ENCODE measurements at regions not wholly inside any gene's neighbourhood (a gene's known extent, or its start where the extent isn't known, plus 50 kb on each side); places are given as distances from the start of the nearest gene placed in this dataset.

GRCh38 chr2:193793914-193794313 lies 1599.2 kb upstream of the TMEFF2 start:
- DNase-seq, result no peak

GRCh38 chr2:193783681-193784080 lies 1588.9 kb upstream of the TMEFF2 start:
- DNase-seq, result no peak

GRCh38 chr2:193778293-193778692 lies 1583.6 kb upstream of the TMEFF2 start:
- no peak for DNase-seq

- DNase-seq, result no peak
Observed at GRCh38 chr2:193776988-193777387, 1582.3 kb upstream of the TMEFF2 start.

- DNase-seq, result no peak
Observed at GRCh38 chr2:193774166-193774565, 1579.4 kb upstream of the TMEFF2 start.

GRCh38 chr2:193751299-193751698 lies 1556.6 kb upstream of the TMEFF2 start:
- no peak for DNase-seq

GRCh38 chr2:193749485-193749884 lies 1554.8 kb upstream of the TMEFF2 start:
- no peak for DNase-seq

- DNase-seq, result no peak
Observed at GRCh38 chr2:193743089-193743488, 1548.4 kb upstream of the TMEFF2 start.

GRCh38 chr2:193738892-193739291 lies 1544.2 kb upstream of the TMEFF2 start:
- DNase-seq, result no peak

GRCh38 chr2:193712912-193713311 lies 1518.2 kb upstream of the TMEFF2 start:
- no peak for DNase-seq

- no peak for DNase-seq
Observed at GRCh38 chr2:193703411-193703810, 1508.7 kb upstream of the TMEFF2 start.

- DNase-seq, result no peak
Observed at GRCh38 chr2:193701484-193701883, 1506.8 kb upstream of the TMEFF2 start.

GRCh38 chr2:193695367-193695766 lies 1500.6 kb upstream of the TMEFF2 start:
- no peak for DNase-seq

- no peak for DNase-seq
Observed at GRCh38 chr2:193693758-193694157, 1499.0 kb upstream of the TMEFF2 start.

GRCh38 chr2:193690572-193690971 lies 1495.8 kb upstream of the TMEFF2 start:
- DNase-seq, result no peak

- DNase-seq, result no peak
Observed at GRCh38 chr2:193687195-193687594, 1492.5 kb upstream of the TMEFF2 start.

GRCh38 chr2:193679847-193680246 lies 1485.1 kb upstream of the TMEFF2 start:
- no peak for DNase-seq

GRCh38 chr2:193670478-193670877 lies 1475.7 kb upstream of the TMEFF2 start:
- DNase-seq, result no peak

GRCh38 chr2:193668557-193669323 lies 1474.0 kb upstream of the TMEFF2 start:
- no peak for DNase-seq

GRCh38 chr2:193627927-193628272 lies 1433.2 kb upstream of the TMEFF2 start:
- no peak for DNase-seq

GRCh38 chr2:193627187-193627926 lies 1432.6 kb upstream of the TMEFF2 start:
- DNase-seq, result no peak

- DNase-seq, result no peak
Observed at GRCh38 chr2:193608451-193608850, 1413.7 kb upstream of the TMEFF2 start.

- DNase-seq, result no peak
Observed at GRCh38 chr2:193590831-193591230, 1396.1 kb upstream of the TMEFF2 start.

GRCh38 chr2:193584522-193584938 lies 1389.8 kb upstream of the TMEFF2 start:
- no peak for DNase-seq
